ENCODE measurements at regions not wholly inside any gene's neighbourhood (a gene's known extent, or its start where the extent isn't known, plus 50 kb on each side); places are given as distances from the start of the nearest gene placed in this dataset.
A peak's percentile ranks its signal among the peaks of the same experiment; 100 is the strongest.

DNA sequence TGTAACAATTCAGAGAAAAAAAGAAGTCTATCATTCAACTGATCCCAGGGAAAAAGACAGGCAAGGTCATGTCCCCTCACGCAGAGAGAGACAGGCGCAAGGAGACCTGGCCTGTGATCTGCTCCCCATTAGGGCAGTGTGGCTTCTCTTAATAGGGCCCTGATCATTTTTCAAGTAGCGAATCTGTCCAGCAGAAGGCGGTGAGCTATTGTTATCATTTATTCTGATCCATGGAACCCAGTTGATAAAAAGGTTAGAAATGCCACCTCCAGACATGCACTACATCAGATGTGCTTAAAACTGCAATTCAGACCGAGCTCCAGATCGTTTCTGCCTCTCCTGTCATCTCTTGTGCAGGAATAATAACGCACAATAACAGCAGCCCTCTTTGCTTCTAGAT lies 1025.6 kb upstream of the PIK3C3 start:
- no peak for DNase-seq

DNA sequence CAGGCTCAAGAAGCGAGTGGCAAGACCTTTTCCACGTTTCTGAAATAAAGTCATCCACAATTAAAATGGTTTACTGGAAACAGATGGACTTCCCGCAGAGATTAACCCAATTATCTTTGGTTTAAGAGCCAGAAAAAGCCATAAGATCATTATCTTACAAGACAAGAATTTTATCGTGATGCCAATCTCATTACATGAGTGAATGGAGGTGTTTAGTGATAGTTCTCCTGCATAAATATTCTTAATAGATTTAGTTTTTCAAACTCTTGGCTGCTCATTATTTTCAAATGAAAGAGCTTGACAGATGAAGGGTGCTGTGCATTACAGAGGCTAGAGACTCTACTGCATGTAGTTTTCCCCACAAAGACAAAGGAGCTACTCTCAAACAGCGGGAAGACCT lies 1028.4 kb upstream of the PIK3C3 start:
- DNase-seq = peak; percentile 78

DNA sequence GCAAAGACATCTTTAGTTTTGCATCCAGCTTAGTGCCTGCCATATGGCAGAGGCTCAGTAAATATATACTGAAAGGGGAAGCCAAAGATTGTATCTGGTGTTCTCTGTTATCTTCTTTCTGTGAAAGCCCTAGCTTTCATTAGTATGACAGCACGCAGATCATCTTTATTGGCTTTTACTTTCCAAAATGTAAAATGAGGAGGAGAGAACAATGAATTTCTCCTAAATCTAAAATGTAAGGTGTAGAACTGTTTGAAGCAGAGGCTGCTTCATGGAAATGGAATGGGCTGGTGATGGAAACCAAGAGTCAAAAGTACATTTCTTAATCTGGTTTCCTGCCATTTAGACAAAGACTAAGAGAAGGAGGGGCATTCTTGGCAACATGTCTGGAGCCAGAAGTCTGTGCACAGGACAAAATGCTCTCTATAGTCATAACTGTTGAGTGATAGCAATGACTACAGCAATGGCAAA lies 1029.9 kb upstream of the PIK3C3 start:
- peak; percentile 32 for DNase-seq

DNA sequence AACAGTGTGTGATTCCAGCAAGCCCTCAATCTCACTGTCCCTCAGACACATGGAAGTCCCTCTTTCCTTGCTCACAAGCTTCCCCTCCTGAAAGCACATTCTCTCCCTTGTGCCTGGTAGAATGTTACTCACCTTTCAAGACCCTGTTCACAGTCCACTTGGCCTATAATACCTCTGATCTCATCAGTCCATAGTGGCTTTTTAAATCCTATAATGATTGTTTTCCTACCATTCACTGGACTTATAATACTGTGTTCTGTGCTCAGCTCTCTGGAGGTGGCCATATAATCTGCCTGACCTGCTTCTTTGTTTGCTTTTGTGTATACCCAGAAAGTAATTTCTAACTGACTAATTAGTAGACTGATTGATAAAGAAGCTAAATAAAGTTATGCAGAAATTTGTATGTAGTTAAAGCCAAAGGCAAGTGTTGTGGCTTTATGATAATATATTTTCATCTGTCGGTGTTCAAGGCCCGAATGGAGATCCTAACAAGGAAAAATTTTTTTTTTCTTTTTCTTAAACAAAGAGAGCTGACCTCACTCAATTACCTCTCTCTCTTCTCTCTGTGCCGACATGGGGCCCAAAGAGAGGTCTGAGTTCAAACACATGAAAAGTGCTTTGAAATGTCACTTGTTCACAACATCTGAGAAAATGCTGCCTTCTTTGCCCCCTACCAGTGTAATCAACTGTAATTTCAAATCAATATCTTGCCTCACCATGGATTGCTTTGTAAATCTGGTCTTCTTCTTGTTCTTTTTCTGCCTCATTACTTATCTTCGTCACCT lies 1033.0 kb upstream of the PIK3C3 start:
- no peak for DNase-seq

DNA sequence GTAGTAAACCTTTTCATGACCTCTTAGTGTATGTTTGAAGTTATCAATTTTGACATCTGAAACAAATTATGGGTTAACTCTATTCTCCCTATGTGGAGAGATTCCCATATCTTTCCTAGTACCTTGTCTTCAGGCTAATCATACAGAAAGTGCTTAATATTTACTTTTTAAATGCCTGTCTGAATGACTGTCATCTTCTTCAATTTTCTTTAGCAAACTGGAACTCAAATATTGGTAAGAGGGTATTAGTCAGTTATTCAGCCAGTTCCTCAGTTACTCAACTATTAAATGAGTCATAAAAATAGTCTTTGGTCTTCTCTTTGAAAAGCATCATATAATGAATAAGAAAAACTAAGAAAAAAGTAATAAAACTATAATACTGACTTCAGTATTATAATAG lies 1038.0 kb upstream of the PIK3C3 start:
- peak; percentile 70 for DNase-seq

DNA sequence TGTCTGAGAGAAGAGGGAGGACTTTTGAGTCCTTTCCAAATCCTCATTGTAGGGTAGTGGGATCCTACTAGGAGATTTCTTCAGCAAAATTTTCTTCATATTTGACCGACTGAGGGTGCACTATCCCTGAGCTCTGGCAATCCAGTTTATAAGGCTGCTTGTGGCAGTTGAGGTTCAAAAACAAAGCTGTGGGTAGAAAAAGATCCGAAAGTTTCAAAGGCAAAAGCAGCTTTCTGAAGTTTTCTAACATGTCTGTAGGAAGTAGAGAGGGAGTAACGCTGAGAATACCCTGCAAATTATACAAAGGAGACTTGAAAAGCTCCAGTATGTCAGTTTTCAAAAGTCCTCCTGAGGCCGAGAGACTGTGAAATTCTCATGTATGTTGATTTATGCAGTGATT lies 1039.3 kb upstream of the PIK3C3 start:
- DNase-seq = no peak

DNA sequence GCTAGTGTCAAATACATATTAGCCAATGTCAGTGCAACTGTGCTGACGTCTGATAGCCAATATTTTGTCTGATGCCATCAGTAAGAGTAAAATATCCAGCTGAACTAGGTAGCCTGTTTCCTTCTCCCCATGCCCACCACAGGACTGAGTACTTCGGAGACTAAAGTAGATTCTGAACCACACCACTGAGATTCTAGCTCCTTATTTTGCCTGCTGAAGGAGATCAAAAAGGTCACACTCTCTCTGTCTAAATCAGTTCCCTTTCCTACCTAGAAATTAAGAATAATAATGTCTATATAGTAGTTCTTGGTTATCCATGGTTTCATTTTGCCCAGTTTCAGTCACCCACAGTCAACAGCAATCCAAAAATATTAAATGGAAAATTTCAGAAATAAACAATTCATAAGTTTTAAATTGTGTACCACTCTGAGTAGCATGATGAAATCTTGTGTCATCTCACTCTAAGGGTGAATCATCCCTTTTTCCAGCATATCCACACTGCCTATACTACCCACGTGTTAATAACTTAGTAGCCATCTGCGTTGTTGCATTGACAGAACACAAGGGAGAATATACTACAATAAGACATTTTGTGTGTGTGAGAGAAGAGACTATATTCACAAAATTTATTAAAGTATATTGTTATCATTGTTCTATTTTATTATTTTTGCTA lies 1043.3 kb upstream of the PIK3C3 start:
- peak; percentile 81 for DNase-seq

DNA sequence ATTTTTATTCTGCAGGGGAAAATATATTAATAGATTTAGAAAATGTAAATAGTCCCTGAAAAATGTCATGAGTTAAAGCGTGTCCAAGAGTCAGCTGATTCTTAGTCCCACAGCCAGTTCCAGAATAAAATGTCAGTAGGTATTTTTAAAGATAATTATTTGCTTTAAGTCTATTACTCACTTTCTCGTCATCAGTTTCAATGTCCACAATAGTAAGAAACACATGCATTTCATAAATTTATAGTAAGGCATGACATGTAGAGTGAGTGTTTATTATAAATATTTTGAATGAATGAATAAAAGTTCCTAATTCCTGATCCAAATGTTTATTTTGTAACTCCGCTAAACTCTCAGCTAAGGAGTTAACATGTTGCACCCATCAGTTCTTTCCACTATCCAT lies 1044.0 kb upstream of the PIK3C3 start:
- DNase-seq = no peak

DNA sequence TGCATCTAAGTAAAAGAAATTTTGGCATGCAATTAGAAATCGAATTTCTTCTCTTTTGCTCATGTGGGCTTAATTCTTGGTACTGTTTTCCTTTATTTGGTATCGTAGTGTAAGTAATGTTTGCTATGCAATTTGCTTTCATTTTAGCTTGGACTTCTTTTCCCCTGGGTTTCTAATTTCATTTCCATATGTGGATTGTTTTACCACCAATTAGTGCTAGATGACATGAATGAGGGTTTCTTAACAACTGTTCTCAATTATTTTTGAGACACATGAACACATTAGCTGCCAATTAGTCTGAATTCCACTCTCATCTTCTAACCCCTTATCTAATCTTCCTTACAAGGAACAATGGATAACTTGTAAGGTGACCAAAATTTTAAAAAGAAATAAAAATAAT lies 1047.2 kb upstream of the PIK3C3 start:
- DNase-seq = peak; percentile 68

DNA sequence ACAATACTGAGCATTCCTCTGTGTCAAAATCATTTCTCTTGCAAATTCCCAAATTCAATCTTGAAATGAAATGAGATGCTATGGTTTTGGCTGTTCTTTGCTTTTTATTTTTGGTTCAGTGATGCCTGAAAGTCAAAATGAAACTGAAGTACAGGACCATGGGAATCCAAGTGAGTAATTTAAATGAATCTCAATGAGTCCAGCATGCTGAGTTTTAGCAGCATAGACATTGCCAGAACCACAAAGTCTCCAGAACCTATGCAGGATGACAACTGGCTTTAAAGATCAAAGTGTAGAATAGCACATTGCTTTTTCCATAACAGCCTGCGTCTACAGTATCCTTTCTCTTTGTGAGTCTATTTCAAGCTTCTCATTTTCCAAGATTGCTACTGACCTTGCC lies 1050.7 kb upstream of the PIK3C3 start:
- no peak for DNase-seq

DNA sequence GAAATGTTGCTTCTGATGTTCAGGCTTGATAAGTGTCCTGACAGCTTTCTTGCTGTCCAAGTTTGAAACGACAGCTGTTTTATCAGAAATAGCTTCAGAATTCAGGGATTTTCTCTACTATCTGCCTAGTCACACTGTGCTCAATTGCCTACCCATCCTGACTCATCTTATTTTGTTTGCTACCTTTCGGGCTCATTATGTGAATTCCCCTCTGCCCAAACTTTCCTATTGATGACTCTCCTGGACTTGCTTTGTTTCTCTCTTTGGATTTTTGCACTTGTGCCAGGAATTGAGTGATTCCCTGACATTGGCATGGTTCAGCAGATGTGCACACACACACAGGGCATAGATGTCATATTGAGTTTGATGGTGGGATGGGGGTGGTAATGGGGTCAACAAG lies 1052.6 kb upstream of the PIK3C3 start:
- no peak for DNase-seq

DNA sequence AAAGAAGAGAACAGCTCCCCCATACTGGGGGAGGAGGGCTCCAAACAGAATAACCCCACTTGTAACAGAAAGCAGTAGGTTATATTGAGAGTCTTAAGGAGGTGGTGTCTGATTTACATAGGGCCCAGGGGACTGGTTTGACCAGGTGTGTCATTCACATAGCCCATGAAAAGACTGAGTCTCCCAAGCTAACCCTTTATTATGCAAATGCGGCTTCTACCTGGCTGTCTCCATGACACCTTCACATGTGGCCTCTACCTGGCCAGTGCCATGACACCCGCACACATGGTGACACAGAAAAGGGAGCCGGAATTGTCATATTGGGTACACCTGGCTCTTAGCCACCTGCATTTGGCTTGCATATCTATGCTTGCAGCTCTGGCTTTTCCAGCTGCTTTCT lies 1057.2 kb upstream of the PIK3C3 start:
- DNase-seq = no peak

DNA sequence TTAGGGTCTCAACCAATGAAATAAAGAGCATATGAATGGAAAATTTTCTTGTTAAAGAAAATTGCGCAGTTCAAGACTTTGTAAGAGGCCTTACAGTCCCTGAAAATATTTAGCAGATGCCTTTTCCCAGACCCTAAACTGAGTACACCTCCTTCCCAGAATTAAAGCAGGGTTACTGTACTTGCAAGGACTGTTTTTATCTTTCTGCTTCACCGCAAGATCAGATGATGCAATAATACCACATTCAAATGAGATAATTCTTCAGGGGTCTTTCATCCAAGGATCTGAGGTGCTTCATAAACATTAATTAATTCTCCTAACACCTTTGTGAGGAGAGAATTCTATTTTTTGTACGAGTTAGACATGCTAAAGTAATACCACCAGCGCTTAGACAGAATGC lies 1071.8 kb upstream of the PIK3C3 start:
- DNase-seq = no peak

DNA sequence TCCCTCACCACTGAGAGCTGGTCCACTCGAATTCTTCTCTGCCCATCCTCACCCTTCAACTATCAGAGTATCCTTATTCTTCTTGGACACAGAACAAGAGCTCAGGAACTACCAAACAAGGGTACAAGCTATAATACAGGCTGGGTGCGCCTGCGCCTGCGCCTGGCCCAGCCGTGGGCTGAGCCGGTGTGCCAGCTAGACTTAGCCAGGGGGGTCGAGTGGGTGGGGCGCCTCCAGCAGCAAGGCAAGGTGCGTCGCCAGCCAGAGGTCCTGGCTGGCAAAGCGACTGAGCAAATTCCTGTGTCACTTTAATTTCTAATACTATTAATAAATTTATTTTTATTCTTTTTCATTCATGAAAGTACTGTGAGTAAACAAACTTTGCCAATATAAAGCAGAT lies 1072.6 kb upstream of the PIK3C3 start:
- DNase-seq = no peak

DNA sequence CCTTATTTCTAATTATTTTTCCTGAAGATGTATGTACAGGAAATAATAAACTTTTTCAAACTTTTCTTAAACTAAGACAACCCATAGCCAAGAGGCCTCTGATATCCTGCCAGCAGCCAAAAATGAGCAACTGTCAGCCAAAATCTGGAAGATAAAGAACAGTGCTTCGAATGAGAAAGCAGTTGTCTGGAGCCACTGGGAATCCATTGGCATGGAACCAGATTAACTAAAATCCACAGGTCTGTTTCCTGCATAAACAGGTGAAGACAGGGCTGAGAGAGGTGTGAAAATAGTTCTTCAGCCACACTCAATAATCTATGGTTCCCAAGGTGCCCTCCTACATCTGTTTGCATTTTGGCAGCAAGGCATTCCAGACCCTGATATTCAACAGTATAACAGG lies 1076.7 kb upstream of the PIK3C3 start:
- no peak for DNase-seq

DNA sequence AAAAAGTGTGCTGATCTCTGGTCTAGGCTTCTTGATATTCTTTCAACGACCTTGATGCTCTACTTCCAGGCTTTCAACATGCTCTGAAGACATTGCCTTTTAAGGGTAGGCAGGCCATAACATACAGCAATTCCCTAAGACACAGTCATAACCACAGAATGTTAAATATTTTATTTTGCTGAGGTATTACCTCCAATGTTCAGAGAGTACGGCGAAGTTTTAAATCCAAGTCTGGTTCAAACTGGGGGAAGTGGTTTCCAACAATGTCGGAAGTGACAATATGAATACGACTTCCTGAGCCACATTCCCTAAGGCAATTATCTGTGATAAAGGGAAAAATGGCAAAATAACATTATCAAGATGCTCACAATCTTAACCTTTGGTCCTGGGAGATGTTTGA lies 1077.9 kb upstream of the PIK3C3 start:
- peak; percentile 98 for DNase-seq

DNA sequence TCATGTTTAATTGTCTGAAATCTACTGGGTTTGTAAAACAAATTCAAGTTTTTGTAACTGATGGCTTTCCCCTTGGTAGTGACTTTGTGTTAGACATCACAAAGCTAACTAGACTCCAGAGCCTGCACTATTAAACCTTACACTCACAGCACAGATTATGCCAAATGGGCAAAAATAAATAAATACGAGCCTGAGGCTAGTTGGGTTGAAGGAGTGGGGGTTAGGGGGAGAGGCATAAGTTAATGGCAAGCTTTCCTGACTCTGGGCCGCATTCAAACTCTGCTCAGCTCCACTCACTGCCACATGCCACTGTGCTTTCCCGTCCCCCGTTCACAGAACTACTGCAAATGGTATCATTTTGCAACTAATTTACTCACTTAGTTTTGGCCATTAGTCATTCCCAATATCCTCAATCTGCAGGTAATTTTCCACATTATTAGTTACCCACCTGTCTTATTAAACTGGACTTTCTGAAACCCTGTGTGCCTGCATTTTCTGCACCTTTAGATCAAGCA lies 1079.9 kb upstream of the PIK3C3 start:
- no peak for DNase-seq

DNA sequence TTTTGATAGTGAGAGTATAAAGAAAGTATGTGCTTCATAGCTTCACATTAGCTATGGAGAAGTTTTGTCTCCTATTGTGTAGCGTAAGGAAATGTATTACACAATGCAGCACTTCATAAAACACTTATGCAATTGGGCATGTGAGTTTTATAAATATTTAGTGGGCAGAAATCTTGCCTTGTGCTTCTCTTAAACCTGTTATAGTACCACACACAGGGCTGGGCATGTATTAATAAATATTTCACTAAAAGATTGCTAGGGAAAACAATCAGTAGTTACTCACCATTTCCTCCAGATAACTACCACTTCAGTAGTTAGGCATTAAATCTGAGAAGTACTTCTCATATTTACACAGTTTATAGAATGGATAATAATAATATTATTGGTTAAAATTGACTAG lies 1080.8 kb upstream of the PIK3C3 start:
- DNase-seq = peak; percentile 39

DNA sequence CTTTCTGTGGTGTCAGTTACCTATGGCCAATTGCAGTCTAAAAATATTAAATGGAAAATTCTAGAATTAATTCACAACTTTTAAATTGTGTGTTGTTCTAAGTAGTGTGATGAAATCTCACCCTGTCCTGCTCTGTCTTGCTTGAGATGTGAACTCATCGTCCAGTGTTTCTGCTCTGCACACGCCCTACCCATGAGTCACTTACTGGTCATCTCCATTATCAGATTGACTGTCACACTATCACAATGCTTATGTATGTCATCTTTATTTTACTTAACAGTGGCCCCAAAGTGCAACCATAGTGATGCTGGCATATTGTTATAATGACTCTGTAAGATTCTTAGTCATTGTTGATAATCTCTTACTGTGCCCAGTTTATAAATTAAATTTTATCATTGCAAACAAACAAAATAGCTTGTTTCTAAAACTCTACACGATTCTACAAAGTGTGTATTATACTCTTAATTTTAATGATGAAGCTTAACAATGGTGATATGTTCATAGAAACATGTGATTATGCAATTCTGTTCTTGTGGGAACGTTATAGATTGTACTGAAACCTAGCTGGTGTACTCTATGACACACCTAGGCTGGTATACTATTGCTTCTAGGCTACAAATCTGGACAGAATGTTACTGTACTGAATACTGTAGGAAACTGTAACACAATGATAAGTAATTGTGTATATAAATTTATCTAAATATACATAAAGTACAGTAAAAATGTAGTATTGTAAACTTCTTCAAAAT lies 1086.8 kb upstream of the PIK3C3 start:
- DNase-seq = peak; percentile 83

DNA sequence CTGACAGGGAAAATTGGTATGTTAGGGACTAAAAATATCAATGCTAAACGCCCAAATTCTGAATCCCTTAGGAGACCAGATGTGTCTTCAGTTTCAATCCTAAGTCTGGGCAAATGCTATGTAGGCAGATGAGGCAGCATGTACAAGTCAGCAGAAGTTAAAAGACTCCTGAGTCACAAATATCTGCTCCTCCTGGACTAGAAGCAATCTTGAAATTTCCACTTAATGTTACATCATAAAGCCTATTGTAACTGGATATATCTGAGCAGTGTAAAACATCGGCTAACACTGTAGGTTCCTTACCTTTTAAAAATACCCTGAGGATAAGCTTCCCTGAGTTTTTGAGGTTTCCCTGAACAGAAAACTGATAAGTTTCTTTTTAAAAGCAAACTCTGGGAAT lies 1087.6 kb upstream of the PIK3C3 start:
- DNase-seq = peak; percentile 93

DNA sequence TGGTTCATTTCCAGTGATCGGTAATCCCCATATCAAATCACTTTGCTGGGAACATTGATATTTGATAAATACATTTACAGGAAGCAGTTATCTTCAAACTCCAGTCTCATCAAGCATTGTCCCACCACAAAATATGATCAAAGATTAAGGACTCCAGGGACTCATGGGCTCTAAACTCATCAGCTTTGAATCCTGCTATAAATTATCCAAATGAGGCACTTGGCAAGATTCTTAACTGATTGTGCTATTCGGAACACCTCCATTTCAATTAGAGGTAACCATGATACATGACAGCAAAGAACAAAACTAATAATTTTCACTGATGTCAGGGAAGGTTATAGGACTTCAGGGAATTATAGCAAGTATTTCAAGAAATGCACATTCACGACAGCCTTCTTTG lies 1088.1 kb upstream of the PIK3C3 start:
- DNase-seq = no peak

DNA sequence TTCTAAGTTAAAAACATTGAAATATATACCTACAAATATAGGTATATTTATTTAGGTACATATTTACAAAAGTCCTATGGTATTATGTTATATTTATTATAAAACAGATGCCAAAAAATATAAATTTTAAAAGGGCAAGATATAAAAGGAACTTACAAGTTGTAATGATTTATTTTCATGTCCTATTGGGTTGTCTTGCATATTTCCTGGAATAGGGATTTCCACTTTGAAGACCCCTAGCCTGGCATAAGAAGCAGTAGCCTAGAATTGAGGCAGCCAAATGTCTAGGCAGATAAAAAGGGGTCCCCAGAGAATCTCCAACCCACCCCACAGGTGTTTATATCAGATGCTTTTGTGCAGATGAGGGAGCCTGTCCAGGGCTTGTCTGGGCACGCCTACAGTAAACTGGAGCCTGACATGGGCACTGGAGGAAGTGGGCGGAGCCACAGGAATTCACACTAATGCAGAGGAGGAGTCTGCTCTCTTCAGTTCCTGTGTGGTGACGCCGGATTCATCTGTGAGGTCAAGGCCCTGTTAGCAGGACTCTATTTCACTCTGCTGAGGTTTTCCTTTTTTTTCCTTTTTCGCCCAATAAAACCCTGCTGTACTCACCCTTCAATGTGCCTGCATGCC lies 1088.9 kb upstream of the PIK3C3 start:
- peak; percentile 28 for DNase-seq

DNA sequence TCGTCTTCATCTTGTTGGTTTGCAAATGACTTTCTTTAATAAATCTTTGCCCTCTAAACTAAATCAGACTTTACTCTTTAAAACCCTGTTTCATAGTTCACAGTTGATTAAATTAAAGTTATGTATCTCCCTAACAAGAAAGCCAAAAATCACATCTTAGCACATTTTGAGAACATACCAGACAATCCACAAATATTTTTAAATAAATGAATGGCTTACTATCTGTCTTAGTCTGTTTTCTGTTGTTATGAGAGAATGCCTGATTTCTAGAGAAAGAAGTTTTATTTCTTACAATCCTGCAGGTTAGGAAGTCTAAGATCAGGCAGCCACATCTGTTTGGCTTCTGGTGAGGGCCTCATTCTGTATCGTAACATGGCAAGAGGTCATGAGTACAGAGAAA lies 1090.2 kb upstream of the PIK3C3 start:
- DNase-seq = no peak

All from fibroblast of skin of right quadriceps (primary cell).